B cell (primary cell): ENCODE measurements at regions not wholly inside any gene's neighbourhood (a gene's known extent, or its start where the extent isn't known, plus 50 kb on each side); places are given as distances from the start of the nearest gene placed in this dataset.

Experiments used
- ATAC-seq: fragments of 200-7000 bp; cut with Tn5 transposase; one replicate; pipeline ENCODE4 v1.10.0; 2021; ENCODE audit warnings: low read depth, mild to moderate bottlenecking, moderate number of reproducible peaks, moderate library complexity
- CTCF ChIA-PET: fragments of 350-600 bp; sonication (Branson Sonifier 250); formaldehyde crosslinking; loops from one replicate; lab custom pipeline; 2021; ENCODE audit warnings: antibody characterized with exemption, inconsistent platforms; lab: Charles Lee
- POLR2A ChIA-PET: fragments of 350-600 bp; sonication (Branson Sonifier 250); formaldehyde crosslinking; loops from one replicate; lab custom pipeline; 2021; ENCODE audit warnings: antibody characterized with exemption; lab: Charles Lee
- DNase-seq: peaks from one replicate; pipeline ENCODE4 v3.0.0; 2013
- H2AFZ ChIP-seq: 2 replicates; pipeline ENCODE4 v1.6.1; 2012; ENCODE audit warnings: mild to moderate bottlenecking, low read depth, low read length; ENCODE audit not compliant: insufficient read depth, poor library complexity, severe bottlenecking
- H3K27ac ChIP-seq, 2 donors: 1 replicate in 1 of 2; 2 replicates in 1 of 2; pipeline ENCODE4 v1.5.1; 2012 to 2013; ENCODE audit warnings: low read length in 2 of 2, mild to moderate bottlenecking in 2 of 2, moderate library complexity in 1 of 2
- H3K27me3 ChIP-seq, 4 experiments: fragments of 200-600 bp in 1 of 4; sonication (generic) in 1 of 4; replicated peaks in 1 of 4; 1 replicate in 2 of 4; 2 replicates in 2 of 4; pipeline versions ENCODE4 v1.6.1 to v1.7.0; 2013 to 2016; ENCODE audit warnings: low read length in 3 of 4, mild to moderate bottlenecking in 2 of 4, mixed read lengths in 1 of 4, moderate library complexity in 1 of 4; ENCODE audit not compliant: insufficient read depth in 4 of 4, control insufficient read depth in 3 of 4; ENCODE audit errors: control extremely low read depth in 1 of 4
- H3K36me3 ChIP-seq, 2 experiments: replicated peaks in 1 of 2; 1 replicate in 1 of 2; 2 replicates in 1 of 2; pipeline versions ENCODE4 v1.6.1 to v1.7.1; 2013; ENCODE audit warnings: low read length in 1 of 2; ENCODE audit not compliant: insufficient read depth in 2 of 2, control insufficient read depth in 1 of 2; ENCODE audit errors: control extremely low read depth in 1 of 2, extremely low read depth in 1 of 2
- H3K4me1 ChIP-seq, 2 donors: fragments of 200-600 bp in 1 of 2; sonication (generic) in 1 of 2; 1 replicate in 1 of 2; 2 replicates in 1 of 2; pipeline versions ENCODE4 v1.5.1 to v1.6.1; 2013 to 2017; ENCODE audit warnings: low read length in 2 of 2; ENCODE audit not compliant: control insufficient read depth in 2 of 2, insufficient read depth in 2 of 2
- H3K4me2 ChIP-seq: replicated peaks from 2 replicates; pipeline ENCODE3; 2012; ENCODE audit warnings: mild to moderate bottlenecking, low read depth, low read length; ENCODE audit not compliant: poor library complexity, severe bottlenecking
- H3K4me3 ChIP-seq, 5 experiments: fragments of 200-600 bp in 1 of 5; sonication (generic) in 1 of 5; 1 replicate in 3 of 5; 2 replicates in 2 of 5; pipeline versions ENCODE4 v1.5.1 to v1.7.0; 2011 to 2016; ENCODE audit warnings: low read length in 4 of 5, mild to moderate bottlenecking in 4 of 5, low read depth in 2 of 5, control low read depth in 1 of 5, moderate library complexity in 1 of 5; ENCODE audit not compliant: insufficient read depth in 1 of 5; ENCODE audit errors: control extremely low read depth in 1 of 5, extremely low read depth in 1 of 5
- H3K79me2 ChIP-seq: fragments of 200-600 bp; sonication (generic); one replicate; pipeline ENCODE4 v1.6.0; 2016; ENCODE audit warnings: low read length; ENCODE audit not compliant: control insufficient read depth, insufficient read depth
- H3K9ac ChIP-seq: fragments of 200-600 bp; sonication (generic); 2 replicates; pipeline ENCODE4 v1.6.1; 2017; ENCODE audit warnings: mild to moderate bottlenecking, low read length, moderate library complexity
- H3K9me3 ChIP-seq, 3 donors: one replicate each; pipeline versions ENCODE4 v1.6.1 to v1.7.1; 2013; ENCODE audit warnings: low read length in 2 of 3; ENCODE audit not compliant: control insufficient read depth in 2 of 3, insufficient read depth in 1 of 3; ENCODE audit errors: control extremely low read depth in 1 of 3
- H4K20me1 ChIP-seq: 2 replicates; pipeline ENCODE4 v1.6.0; 2012; ENCODE audit warnings: mild to moderate bottlenecking, low read length; ENCODE audit not compliant: insufficient read depth, control insufficient read depth, poor library complexity, severe bottlenecking
- H3K27ac Mint-ChIP-seq: one replicate; pipeline ENCODE4 v1.8.0; 2021; ENCODE audit warnings: mixed read lengths
- H3K27me3 Mint-ChIP-seq: one replicate; pipeline ENCODE4 v1.8.0; 2021; ENCODE audit warnings: mixed read lengths
- H3K4me1 Mint-ChIP-seq: one replicate; pipeline ENCODE4 v1.8.0; 2021; ENCODE audit warnings: mixed read lengths
- H3K4me3 Mint-ChIP-seq: one replicate; pipeline ENCODE4 v1.8.0; 2021; ENCODE audit warnings: mixed read lengths
- H3K9me3 Mint-ChIP-seq: one replicate; pipeline ENCODE4 v1.8.0; 2022; ENCODE audit warnings: mixed read lengths; ENCODE audit not compliant: insufficient read depth
- EZH2 ChIP-seq: IDR thresholded peaks from 2 replicates; pipeline ENCODE4 v1.6.1; 2012; ENCODE audit warnings: borderline replicate concordance, low read depth, mild to moderate bottlenecking, moderate library complexity, low read length; ENCODE audit not compliant: insufficient read depth, poor library complexity, severe bottlenecking
- WGBS: methylation state at CpG from one replicate; pipeline ENCODE4 v1.1.5; 2013; ENCODE audit warnings: missing lambda C conversion rate; ENCODE audit not compliant: insufficient coverage; 5-methylcytosine and 5-hydroxymethylcytosine counted together
- intact Hi-C: fragments of 100-400 bp; cut with micrococcal nuclease; formaldehyde crosslinking; loops from one replicate; pipeline ENCODE4 v1.10.0; 2022
- TF ChIP-seq, protein P1 (sequence below): fragments of 200-600 bp; IDR thresholded peaks from one replicate; pipeline ENCODE4 v1.8.0; 2022; ENCODE audit warnings: antibody characterized with exemption, mild to moderate bottlenecking

DNA sequence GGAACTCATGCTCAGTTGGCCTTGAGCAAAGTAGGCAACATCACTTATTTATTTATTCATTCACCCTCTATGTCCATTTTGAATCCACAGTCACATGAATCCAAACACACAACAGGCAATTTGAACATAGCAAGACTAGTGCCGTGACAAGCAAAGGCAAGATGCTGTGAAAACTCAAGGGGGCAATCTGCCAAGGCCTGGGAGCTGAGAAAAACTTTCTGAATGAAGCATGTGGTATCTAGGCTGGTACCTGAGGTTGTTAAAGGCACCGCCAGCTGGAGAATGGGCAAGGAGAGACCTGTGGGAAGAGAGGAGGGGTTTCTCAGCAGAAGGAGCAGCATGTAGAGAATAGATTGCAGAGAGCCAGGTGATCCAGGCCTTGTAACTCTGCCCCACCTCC is 98.3 kb upstream of the ATP10B start:
- H3K27ac Mint-ChIP-seq = no peak overlapping the region
- 44% methylated on average over 2 of the region's 2 CpGs for WGBS
- Histone ChIP-seq H3K4me3 (no peak overlapping the region), H3K9me3 (peaks cover 0 to 6% (median 0%) of the 10 kb centered on the region in 3 donors), H3K4me1 (no peaks in the 10 kb centered on the region), H3K27me3 (no peaks in the 10 kb centered on the region), H3K36me3 (no peaks in the 10 kb centered on the region), H2AFZ (no peak overlapping the region), H4K20me1 (no peaks in the 10 kb centered on the region), H3K4me2 (no peak overlapping the region), H3K79me2 (no peaks in the 10 kb centered on the region), H3K9ac (no peak overlapping the region), H3K27ac (no peak overlapping the region)
- H3K4me3 Mint-ChIP-seq = no peak overlapping the region
- DNase-seq (no peak), ATAC-seq (no peak)
- intact Hi-C loops = no loop called here
- H3K9me3 Mint-ChIP-seq = no peaks in the 10 kb centered on the region
- no peaks in the 10 kb centered on the region for H3K4me1 Mint-ChIP-seq
- ChIA-PET POLR2A (no interaction called here), CTCF (no interaction called here)
- no peak for TF ChIP-seq EZH2
- TF ChIP-seq, protein P1, sequence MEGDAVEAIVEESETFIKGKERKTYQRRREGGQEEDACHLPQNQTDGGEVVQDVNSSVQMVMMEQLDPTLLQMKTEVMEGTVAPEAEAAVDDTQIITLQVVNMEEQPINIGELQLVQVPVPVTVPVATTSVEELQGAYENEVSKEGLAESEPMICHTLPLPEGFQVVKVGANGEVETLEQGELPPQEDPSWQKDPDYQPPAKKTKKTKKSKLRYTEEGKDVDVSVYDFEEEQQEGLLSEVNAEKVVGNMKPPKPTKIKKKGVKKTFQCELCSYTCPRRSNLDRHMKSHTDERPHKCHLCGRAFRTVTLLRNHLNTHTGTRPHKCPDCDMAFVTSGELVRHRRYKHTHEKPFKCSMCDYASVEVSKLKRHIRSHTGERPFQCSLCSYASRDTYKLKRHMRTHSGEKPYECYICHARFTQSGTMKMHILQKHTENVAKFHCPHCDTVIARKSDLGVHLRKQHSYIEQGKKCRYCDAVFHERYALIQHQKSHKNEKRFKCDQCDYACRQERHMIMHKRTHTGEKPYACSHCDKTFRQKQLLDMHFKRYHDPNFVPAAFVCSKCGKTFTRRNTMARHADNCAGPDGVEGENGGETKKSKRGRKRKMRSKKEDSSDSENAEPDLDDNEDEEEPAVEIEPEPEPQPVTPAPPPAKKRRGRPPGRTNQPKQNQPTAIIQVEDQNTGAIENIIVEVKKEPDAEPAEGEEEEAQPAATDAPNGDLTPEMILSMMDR = no peak
- peaks cover 7% of the 10 kb centered on the region for H3K27me3 Mint-ChIP-seq

DNA sequence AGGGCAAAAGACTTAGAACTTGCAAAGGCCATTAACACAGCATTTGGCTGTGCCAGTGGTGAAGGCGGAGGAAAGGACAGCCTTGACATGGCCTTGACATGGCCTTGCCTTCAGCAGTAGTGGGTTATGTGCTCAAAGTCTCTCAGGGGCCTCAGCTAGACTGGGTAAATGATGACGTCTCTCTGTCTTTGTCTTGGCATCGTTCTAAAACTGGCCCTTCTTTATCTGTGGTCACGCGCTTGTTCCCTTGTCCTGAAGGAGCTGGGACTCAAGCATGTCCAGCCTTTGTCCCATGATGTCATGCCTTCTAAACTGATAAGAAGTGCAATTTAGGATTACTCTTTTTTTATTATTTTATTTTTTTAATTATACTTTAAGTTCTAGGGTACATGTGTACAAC is 88.7 kb upstream of the ATP10B start:
- Mint-ChIP-seq H3K4me1 (no peaks in the 10 kb centered on the region), H3K9me3 (no peaks in the 10 kb centered on the region), H3K27ac (no peak overlapping the region), H3K27me3 (peaks cover 2% of the 10 kb centered on the region), H3K4me3 (no peak overlapping the region)
- H3K9me3 ChIP-seq = peaks cover 0 to 3% (median 0%) of the 10 kb centered on the region in 3 donors
- no peaks in the 10 kb centered on the region for H3K27me3 ChIP-seq
- no peak overlapping the region for H3K4me2 ChIP-seq
- H3K4me3 ChIP-seq = no peak overlapping the region
- H3K27ac ChIP-seq = no peak overlapping the region
- no peaks in the 10 kb centered on the region for H3K4me1 ChIP-seq
- no peaks in the 10 kb centered on the region for H3K36me3 ChIP-seq
- ATAC-seq (no peak), DNase-seq (no peak)
- H4K20me1 ChIP-seq = no peaks in the 10 kb centered on the region
- 88% methylated on average over 5 of the region's 5 CpGs for WGBS
- H3K9ac ChIP-seq = no peak overlapping the region
- TF ChIP-seq, protein P1 = no peak
- TF ChIP-seq EZH2 = no peak
- no peak overlapping the region for H2AFZ ChIP-seq
- intact Hi-C loops = no loop called here
- CTCF ChIA-PET = interaction anchor here (0.6 kb wide), 1 partner anchor 78 kb away, joined by 3 read pairs; no protein-coding TSS in a partner anchor
- POLR2A ChIA-PET = no interaction called here
- no peaks in the 10 kb centered on the region for H3K79me2 ChIP-seq
